ENCODE measurements at regions not wholly inside any gene's neighbourhood (a gene's known extent, or its start where the extent isn't known, plus 50 kb on each side); places are given as distances from the start of the nearest gene placed in this dataset.
"Not testable (repeated sequence)": the region's sequence is repeated elsewhere in the genome, so short reads cannot be mapped to it uniquely, and the experiment has no call there.

DNA sequence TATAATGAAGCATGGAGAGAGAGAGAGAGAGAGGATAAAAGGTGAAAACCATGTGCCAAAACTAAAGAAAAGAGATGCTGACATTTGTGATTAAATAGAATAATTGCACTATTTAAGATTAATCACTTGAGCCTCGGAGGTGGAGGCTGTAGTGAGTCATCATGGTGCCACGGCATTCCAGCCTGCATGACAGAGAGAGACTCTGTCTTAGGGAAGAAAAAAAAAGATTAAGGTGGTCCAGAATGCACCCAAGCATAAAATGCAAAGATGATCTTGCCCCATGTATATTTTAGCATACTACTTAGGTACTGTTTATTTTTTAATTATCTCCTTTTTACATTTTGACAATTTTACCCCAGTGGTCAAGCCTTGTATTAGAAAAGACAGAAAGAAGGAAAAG, 742.5 kb downstream of the SPATA31A1 start:
- DNase-seq (ENCODE audit: low read depth in 3 of 3, low spot score in 2 of 3) = not testable (repeated sequence)

DNA sequence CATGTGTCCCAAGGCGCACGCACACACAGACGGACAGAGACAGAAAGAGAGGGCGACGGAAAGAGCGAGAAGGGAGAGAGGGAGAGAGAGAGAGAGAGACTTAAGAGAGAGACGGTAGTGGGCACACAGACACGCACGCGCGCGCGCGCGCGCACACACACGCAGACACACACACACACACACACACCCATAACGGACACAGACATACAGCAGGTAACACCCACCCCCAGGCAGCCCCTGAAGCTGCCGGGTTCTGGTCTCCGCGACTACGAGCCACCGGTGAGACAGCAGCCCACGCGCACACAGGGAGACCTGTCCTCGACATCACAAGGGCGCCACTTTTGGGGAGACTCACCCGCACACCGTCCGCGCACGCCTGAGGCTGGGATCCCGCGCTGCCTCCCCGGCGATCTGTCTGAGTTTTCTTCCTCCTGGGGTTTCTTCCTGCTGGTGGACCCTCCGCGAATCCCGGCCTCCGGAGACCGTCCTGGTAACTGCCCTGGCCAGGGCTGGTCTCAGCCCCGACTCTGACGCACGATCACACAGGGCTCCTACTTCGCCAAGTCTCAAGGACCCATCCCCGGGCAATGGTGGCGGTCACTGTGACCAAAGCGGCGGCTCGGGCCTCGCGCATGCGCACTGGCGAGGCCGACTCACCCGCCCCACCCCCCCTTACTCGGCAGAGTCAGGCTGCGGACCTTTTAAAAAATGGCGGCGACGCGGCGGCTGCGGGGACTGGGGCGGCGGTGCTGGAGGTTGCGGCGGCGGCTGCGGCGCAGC, 750.7 kb downstream of the SPATA31A1 start:
- peak in 1 of 3 donors; percentile 38 for DNase-seq (ENCODE audit: low read depth in 3 of 3, low spot score in 2 of 3)

DNA sequence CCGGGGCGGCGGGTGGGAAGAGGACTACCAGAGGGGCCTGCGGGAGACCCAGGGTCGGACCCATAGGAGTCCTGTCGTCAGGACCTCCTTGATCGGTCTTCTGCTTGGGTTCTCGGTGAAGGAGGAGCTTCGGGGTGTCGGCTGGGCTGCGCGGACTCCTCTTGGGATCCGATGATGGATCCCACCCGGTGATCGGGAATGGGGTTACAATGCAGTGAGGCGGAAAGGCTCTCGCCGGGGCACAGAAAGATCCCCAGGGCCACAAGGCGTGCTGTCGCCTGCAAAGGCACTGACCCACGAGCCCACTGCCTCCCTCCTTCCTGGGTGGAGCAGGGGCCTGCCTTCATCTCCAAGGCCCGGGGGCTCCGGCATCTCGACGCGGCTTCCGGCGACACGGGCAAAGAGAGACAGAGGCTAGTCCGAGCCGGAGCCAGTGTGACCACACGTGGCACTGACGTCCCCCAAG, 751.3 kb downstream of the SPATA31A1 start:
- not testable (repeated sequence) for DNase-seq (ENCODE audit: low read depth in 3 of 3, low spot score in 2 of 3)

DNA sequence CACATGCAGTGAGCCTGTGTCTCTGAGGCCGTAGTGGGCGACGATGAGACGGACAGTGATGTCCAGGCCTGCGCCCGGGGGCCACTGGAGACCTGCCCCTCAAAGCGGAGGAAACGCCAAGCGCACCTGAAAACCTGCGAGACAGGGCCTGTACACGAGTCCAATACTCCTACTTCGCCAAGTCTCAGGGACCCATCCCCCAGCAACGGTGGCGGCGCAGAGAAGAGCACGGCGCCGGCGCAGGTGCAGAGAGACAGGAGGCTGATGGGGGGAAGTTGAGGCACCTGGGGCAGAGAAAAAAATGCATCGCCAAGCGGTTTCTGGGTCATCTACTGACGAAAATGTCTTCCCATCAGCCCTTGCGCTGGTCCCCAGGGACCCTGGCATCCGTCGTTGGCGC, 751.8 kb downstream of the SPATA31A1 start:
- DNase-seq (ENCODE audit: low read depth in 3 of 3, low spot score in 2 of 3) = not testable (repeated sequence)

DNA sequence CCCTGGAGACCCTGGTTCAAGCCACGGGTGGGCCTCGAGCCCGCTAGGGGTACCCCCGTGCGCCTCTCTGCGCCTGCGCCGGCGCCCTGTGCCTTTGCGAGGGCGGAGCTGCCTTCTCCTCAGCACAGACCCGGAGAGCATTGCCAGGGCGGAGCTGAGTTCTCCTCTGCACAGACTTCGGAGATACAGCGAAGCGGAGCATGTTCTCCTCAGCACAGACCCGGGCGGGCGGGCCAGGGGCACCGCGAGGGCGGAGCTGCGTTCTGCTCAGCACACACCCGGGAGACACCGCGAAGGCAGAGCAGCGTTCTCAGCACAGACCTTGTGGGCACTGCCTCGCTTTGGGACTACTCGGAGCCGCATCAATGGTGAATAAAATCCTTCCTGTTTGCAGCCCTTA, 753.0 kb downstream of the SPATA31A1 start:
- DNase-seq (ENCODE audit: low read depth in 3 of 3, low spot score in 2 of 3) = not testable (repeated sequence)

DNA sequence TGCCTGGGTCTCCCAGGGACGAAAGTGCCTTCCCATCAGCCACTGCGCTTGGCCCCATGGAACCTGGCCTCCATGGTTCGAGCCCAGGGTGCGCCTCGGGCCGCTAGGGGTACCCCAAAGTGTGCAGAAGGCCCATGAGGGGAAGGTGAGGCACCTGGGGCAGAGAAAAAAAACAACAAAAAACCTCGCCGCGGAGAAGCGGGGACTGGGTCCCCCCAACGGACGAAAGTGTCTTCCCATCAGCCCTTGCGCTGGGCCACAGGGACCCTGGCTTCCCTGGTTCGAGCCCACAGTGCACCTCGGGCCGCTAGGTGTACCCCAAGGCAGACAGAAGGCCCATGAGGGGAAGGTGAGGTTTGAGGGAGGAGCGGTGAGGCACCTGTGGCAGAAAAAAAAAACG, 755.3 kb downstream of the SPATA31A1 start:
- DNase-seq (ENCODE audit: low read depth in 3 of 3, low spot score in 2 of 3) = not testable (repeated sequence)

DNA sequence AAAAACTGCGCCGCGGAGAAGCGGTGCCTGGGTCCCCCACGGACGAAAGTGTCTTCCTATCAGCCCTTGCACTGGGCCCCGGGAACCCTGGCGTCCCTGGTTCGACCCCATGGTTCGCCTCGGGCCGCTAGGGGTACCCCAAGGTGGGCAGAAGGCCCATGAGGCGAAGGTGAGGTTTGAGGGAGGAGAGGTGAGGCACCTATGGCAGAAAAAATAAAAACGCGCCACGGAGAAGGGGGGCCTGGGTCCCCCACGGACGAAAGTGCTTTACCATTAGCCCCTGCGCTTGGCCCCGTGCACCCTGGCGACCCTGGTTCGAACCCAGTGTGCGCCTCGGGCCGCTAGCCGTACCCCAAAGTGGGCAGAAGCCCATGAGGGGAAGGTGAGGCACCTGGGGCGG, 756.1 kb downstream of the SPATA31A1 start:
- not testable (repeated sequence) for DNase-seq (ENCODE audit: low read depth in 3 of 3, low spot score in 2 of 3)

DNA sequence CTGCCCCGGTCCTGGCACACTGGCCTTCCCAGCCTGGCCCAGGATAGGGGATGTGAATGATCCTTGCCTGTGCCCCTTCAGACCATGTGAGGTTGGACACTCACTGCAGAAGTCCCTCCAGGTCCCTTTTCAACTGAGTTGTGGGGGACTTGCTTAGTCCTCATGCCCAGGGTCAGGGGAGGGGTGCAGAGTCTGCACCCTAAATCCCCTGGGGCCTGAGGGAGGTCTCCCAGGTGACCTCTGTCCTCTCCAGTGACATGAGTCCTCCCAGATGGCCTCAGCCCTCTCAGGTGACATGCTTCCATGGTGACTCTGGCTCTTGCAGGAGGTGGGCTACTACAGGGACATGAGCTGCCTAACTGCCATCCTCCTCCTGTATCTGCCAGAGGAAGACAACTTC, 775.1 kb downstream of the SPATA31A1 start:
- not testable (repeated sequence) for DNase-seq (ENCODE audit: low read depth in 3 of 3, low spot score in 2 of 3)

DNA sequence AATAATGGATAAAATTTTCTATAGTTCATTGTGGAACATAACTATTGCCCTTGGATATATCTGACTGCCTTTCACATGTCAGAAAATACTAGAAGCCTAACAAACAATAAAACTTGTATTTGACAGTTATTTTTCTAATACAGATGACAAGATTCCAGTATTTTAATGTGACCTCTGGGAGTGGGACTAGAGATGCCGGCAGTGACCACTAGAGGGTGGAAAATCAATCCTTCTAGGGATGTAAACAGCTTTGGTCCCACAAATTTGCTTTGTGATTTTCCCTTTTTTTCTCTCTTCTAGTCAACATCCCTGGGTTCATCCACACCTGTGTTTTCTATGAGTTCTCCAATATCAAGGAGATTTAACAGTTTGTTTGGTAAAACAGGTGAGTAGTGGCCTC, 813.7 kb downstream of the SPATA31A1 start:
- DNase-seq (ENCODE audit: low read depth in 3 of 3, low spot score in 2 of 3) = not testable (repeated sequence)

DNA sequence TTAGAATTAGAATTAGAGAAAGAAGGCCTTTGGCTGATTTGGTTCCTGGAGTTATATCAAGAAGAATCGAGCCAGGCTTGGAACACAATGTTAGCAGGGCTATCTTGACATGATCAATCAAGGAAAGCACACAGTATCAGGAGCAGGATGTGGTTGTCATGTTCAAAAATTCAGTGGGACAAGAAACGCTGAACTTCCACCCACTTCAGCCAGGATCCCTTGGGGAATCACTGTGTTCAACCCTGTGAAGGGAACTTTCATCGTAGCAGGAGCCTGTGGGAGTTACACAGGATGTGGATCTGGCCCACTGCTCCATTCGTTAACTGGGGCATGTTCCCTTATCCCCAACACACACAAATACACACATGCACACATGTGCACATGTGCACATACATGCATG, 817.8 kb downstream of the SPATA31A1 start:
- not testable (repeated sequence) for DNase-seq (ENCODE audit: low read depth in 3 of 3, low spot score in 2 of 3)

DNA sequence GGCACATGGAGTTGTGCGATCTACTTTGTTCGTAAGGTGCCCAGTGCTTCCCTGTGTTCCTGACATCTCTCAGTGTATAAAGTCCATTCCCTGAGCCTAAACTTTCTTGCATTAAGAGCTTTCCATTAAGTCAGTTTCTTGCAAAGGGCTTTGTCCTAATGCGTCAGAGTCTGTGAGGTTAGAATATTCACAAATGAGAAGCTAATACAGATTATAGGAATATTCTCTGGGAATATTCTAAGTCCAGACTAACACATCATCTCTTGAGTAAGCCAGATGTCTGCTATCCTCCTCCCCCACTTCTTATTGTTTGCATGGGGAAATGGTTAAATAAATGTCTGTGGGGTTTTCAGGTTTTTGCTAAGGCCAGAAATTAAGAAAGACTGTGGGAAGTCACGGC, 818.6 kb downstream of the SPATA31A1 start:
- not testable (repeated sequence) for DNase-seq (ENCODE audit: low read depth in 3 of 3, low spot score in 2 of 3)

DNA sequence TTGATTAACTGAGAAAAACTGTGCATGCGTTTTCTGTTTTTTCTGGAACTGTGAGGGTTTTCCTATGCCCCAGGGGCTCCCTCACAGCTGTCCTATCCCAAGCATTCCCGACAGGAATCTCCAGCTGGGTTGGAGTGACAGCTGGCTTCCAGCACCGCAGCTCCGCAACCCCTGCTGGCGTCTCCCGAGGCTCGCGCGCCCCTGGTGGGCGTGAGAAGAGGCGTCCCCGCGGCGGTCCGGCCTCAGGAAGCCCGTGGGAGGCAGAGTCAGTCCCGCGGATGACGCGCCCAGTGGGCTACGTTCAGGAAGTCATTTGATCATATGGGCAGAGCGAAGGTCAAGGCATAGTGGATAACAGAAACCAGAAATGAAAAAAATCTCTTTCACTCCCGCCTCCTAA, 821.9 kb downstream of the SPATA31A1 start:
- not testable (repeated sequence) for DNase-seq (ENCODE audit: low read depth in 3 of 3, low spot score in 2 of 3)

DNA sequence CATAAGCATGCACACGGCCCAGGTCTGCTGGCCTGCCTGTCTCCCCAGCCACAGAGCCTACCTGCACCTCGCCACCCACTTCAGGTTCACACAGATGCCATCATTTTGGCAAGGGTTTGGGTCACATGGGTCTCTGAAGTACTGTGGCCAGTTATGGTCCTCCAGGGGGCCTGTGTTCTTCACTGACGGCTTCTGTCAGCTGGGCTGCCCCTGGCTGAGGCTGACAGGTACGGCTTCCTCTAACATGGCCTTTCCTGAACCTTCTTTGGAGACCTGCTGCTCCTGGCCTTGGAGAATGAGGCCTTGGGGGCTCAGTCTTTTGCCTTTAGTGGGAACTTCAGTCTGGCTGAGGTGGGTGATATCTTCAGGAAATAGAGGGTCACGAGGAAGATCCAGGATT, 835.9 kb downstream of the SPATA31A1 start:
- not testable (repeated sequence) for DNase-seq (ENCODE audit: low read depth in 3 of 3, low spot score in 2 of 3)

DNA sequence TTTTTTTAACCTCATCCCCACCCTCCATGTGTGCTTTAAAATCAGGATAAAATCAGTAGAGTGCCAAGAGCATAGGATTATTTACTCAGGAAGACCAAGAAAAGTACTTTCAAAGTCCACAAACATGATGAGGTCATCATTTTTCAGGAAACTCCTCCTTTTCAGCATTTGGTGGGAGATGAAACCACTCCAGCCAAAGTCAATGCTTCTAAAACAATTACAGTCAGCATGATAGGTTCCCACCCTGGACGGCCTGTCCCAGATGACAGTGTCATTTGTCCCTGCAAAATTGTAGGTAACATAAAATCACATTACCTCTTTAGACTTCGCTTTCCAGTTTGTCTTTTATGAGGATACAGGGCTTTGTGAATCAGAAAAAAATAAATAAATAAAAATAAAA, 836.7 kb downstream of the SPATA31A1 start:
- DNase-seq (ENCODE audit: low read depth in 3 of 3, low spot score in 2 of 3) = not testable (repeated sequence)

DNA sequence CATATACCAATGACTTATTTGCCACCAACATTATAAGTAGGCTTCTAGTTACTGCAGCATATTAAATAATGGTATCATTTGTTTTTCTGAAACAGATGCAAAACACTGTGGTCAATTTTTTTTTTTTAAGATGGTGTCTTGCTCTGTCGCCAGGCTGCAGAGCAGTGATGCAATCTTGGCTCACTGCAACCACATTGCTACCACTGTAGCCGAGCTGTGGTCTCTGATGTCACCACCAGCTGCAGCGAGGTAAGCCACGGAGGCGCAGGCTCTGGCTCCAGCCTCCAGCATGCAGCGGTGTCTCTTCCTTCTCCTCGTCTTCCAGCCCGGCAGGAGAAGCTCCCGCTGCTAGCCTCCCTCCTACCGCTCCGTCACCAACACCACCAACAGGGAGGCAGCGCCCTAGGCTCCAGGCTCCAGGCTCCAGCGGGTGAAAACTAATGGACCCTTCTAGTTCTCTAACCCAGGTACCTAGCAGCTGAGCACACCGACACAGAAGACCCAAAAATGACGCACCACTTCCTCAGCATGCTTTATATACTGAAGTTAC, 840.8 kb downstream of the SPATA31A1 start:
- DNase-seq (ENCODE audit: low read depth in 3 of 3, low spot score in 2 of 3) = not testable (repeated sequence)

DNA sequence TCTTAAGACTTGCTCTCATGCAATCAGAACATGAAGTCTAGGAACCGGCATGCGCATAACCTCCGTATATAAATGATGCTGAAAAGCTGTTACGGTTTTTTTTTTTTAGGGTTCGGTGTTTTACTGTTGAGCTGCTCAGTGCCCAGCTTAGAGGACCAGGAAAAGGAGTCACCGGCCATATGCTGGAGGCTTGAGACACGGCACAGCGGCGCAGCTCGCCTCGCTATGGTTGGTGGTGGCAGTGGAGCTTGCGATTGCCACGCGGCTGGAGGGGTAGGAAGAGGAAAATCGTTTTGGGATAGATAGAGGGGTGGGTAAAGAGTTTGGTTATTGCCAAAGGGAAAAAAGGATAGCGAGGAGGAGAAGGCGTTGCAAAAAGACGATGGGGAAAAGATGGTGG, 841.3 kb downstream of the SPATA31A1 start:
- not testable (repeated sequence) for DNase-seq (ENCODE audit: low read depth in 3 of 3, low spot score in 2 of 3)

DNA sequence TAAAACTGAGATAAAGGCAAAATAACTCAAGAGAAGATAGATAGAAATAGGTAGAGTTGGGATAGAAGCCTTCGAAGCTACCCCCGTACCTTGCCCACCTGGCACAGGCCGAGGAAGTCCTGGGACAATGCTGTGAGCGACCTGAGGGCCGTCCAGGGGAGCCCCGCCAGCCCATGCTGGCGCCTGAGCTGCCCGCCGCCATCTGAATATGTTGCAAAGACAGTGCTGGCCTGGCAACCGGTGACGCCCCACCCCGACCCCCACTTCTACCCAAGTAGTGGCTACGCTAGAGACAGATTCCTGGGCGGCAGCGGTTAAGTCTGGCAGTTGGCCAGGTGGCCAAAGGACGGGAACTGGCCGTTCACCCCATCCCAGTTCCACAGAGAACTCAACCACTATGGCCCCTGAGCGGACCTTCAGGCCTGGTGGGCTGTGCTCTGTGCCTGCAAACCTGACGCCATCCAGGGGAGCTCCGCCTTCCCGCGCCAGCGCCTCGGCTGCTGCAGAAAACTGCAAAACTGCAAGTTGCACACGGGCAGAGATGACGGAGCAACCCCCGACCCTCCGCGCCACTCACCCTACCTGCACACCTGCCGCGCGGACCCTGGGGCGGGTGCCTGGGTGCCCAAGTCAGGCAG, 866.2 kb downstream of the SPATA31A1 start:
- not testable (repeated sequence) for DNase-seq (ENCODE audit: low read depth in 3 of 3, low spot score in 2 of 3)

DNA sequence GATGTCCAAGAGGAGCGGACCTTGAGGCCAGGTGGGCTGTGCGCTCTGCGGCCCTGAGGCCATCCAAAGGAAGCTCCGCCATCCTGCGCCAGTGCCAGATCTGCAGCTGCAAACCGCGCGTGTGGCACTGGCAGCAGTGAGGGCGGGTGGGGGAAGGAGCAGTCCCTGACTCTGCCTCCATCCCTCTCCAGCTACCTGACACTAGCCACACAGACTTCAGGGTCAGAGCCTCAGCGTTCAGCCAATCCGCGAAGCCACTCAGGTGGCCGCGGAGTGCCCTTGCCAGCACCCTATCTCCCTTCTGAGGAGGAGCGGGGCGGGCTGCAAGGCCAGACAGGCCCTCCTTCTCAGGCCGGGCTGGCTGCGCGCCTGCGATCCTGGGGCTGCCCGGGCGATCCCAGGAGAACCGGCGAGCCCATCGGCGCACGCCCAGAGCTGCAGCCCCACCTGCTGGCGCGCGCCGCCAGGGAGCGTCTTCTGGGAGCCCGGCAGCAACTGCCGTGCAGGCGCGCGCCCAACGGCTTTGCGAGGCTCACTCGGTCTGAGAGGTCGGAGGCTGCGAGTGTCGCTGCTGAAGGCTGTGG, 867.2 kb downstream of the SPATA31A1 start:
- not testable (repeated sequence) for DNase-seq (ENCODE audit: low read depth in 3 of 3, low spot score in 2 of 3)

DNA sequence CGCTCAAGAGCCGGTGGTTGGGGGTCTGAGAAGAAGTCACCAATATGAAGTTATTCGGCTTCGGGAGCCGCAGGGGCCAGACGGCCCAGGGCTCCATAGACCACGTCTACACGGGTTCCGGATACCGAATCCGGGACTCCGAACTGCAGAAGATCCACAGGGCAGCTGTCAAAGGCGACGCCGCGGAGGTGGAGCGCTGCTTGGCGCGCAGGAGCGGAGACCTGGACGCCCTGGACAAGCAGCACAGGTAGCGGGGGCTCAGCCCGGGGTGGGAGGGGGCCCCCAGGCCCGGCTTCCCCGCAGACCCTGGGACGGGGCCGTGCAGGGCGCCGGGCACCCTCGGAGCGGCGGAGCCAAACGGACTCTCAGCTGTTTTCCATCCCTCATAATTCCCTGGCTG, 867.9 kb downstream of the SPATA31A1 start:
- not testable (repeated sequence) for DNase-seq (ENCODE audit: low read depth in 3 of 3, low spot score in 2 of 3)

Data from right renal cortex interstitium (tissue), 3 donors.